GM21723 (cell line): ENCODE measurements at regions not wholly inside any gene's neighbourhood (a gene's known extent, or its start where the extent isn't known, plus 50 kb on each side); places are given as distances from the start of the nearest gene placed in this dataset.
A peak's percentile ranks its signal among the peaks of the same experiment; 100 is the strongest.

Source experiments
- ATAC-seq: cut with Tn5 transposase; IDR thresholded peaks from one replicate; pipeline ENCODE4 v1.9.1; 2021; ENCODE audit warnings: mild to moderate bottlenecking, moderate library complexity; ENCODE audit not compliant: unreplicated experiment

GRCh38 chr20:57048027-57048869 lies 218.2 kb downstream of the BMP7 start:
- peak; percentile 49 for ATAC-seq

GRCh38 chr20:57049296-57049695 lies 217.1 kb downstream of the BMP7 start:
- ATAC-seq, result no peak

- ATAC-seq, result no peak
Measured at GRCh38 chr20:57051096-57051495, 215.3 kb downstream of the BMP7 start.

- no peak for ATAC-seq
Measured at GRCh38 chr20:57053067-57053466, 213.4 kb downstream of the BMP7 start.

- no peak for ATAC-seq
Measured at GRCh38 chr20:57053793-57054552, 212.5 kb downstream of the BMP7 start.

GRCh38 chr20:57055345-57055744 lies 211.1 kb downstream of the BMP7 start:
- ATAC-seq, result no peak

- ATAC-seq, result no peak
Measured at GRCh38 chr20:57056651-57057050, 209.8 kb downstream of the BMP7 start.

- no peak for ATAC-seq
Measured at GRCh38 chr20:57059055-57059596, 207.3 kb downstream of the BMP7 start.

GRCh38 chr20:57060407-57061050 lies 205.9 kb downstream of the BMP7 start:
- ATAC-seq, result no peak

GRCh38 chr20:57061051-57061900 lies 205.2 kb downstream of the BMP7 start:
- ATAC-seq, result no peak

GRCh38 chr20:57062241-57062640 lies 204.2 kb downstream of the BMP7 start:
- ATAC-seq, result no peak

GRCh38 chr20:57062696-57063270 lies 203.7 kb downstream of the BMP7 start:
- no peak for ATAC-seq

- ATAC-seq, result no peak
Measured at GRCh38 chr20:57064836-57065235, 201.6 kb downstream of the BMP7 start.

- no peak for ATAC-seq
Measured at GRCh38 chr20:57065646-57066045, 200.8 kb downstream of the BMP7 start.

GRCh38 chr20:57066126-57066900 lies 200.1 kb downstream of the BMP7 start:
- no peak for ATAC-seq

- no peak for ATAC-seq
Measured at GRCh38 chr20:57069442-57069841, 197.0 kb downstream of the BMP7 start.

- no peak for ATAC-seq
Measured at GRCh38 chr20:57070296-57070695, 196.1 kb downstream of the BMP7 start.

- ATAC-seq, result no peak
Measured at GRCh38 chr20:57071283-57071731, 195.1 kb downstream of the BMP7 start.

- no peak for ATAC-seq
Measured at GRCh38 chr20:57071954-57072583, 194.4 kb downstream of the BMP7 start.
